ENCODE measurements at regions not wholly inside any gene's neighbourhood (a gene's known extent, or its start where the extent isn't known, plus 50 kb on each side); places are given as distances from the start of the nearest gene placed in this dataset.
"Not testable (repeated sequence)": the region's sequence is repeated elsewhere in the genome, so short reads cannot be mapped to it uniquely, and the experiment has no call there.

GRCh38 chr6:23663096-23663495 lies 462.9 kb upstream of the NRSN1 start:
- peaks cover 0 to 18% (median 3%) of the 10 kb centered on the region in 11 donors for H3K9me3 ChIP-seq
- no peak for ATAC-seq

GRCh38 chr6:23663652-23664051 lies 462.4 kb upstream of the NRSN1 start:
- DNase-seq: no peak
- TF ChIP-seq CTCF (IDR thresholded peaks at IDR 0.05): no peak
- H3K27me3 ChIP-seq: no peaks in the 10 kb centered on the region
- intact Hi-C loops (cut with DNase I): no loop called here
- no peak for ATAC-seq
- WGBS, 2 donors: 75 to 84% methylated on average over 1 of the region's 1 CpG
- H3K4me3 ChIP-seq: no peak overlapping the region
- H3K36me3 ChIP-seq: no peaks in the 10 kb centered on the region
- H3K4me1 ChIP-seq: no peaks in the 10 kb centered on the region
- peaks cover 0 to 23% (median 8%) of the 10 kb centered on the region in 11 donors for H3K9me3 ChIP-seq
- no peak overlapping the region for H3K27ac ChIP-seq

More at GRCh38 chr6:23663096-23663495, 462.9 kb upstream of the NRSN1 start:
- no peak for DNase-seq
- WGBS, 2 donors: 68 to 84% methylated on average over 3 of the region's 3 CpGs
- intact Hi-C loops (cut with DNase I): no loop called here
- no peak for TF ChIP-seq CTCF (IDR thresholded peaks at IDR 0.05)
- no peaks in the 10 kb centered on the region for H3K4me1 ChIP-seq
- H3K4me3 ChIP-seq: no peak overlapping the region
- H3K27me3 ChIP-seq: no peaks in the 10 kb centered on the region
- H3K27ac ChIP-seq: no peak overlapping the region
- H3K36me3 ChIP-seq: no peaks in the 10 kb centered on the region

- H3K4me1 ChIP-seq; H3K36me3 ChIP-seq; H3K27me3 ChIP-seq; H3K4me3 ChIP-seq; intact Hi-C loops (cut with DNase I); DNase-seq; H3K27ac ChIP-seq; ATAC-seq: not testable (repeated sequence)
- peaks cover 0 to 44% (median 8%) of the 10 kb centered on the region in 11 donors for H3K9me3 ChIP-seq
- WGBS, 2 donors: 92% methylated on average over 6 of the region's 6 CpGs
These were observed 460.1 kb upstream of the NRSN1 start for GRCh38 chr6:23665911-23666310.

GRCh38 chr6:23672737-23673136 lies 453.3 kb upstream of the NRSN1 start:
- WGBS, 2 donors: 89 to 91% methylated on average over 5 of the region's 5 CpGs
- Histone ChIP-seq H3K4me3 (no peak overlapping the region), H3K9me3 (peaks cover 0 to 89% (median 35%) of the 10 kb centered on the region in 11 donors), H3K27ac (no peak overlapping the region), H3K27me3 (no peaks in the 10 kb centered on the region), H3K4me1 (no peaks in the 10 kb centered on the region), H3K36me3 (no peaks in the 10 kb centered on the region)
- no peak for ATAC-seq
- intact Hi-C loops (cut with DNase I): no loop called here
- no peak for TF ChIP-seq CTCF (IDR thresholded peaks at IDR 0.05)
- no peak for DNase-seq

GRCh38 chr6:23678626-23679025 lies 447.4 kb upstream of the NRSN1 start:
- H3K4me1 ChIP-seq: no peaks in the 10 kb centered on the region
- no peak overlapping the region for H3K4me3 ChIP-seq
- DNase-seq: no peak
- 75 to 98% methylated on average over 3 of the region's 3 CpGs for WGBS, 2 donors
- H3K27me3 ChIP-seq: no peaks in the 10 kb centered on the region
- no peak for TF ChIP-seq CTCF (IDR thresholded peaks at IDR 0.05)
- no peak for ATAC-seq
- intact Hi-C loops (cut with DNase I): no loop called here
- no peak overlapping the region for H3K27ac ChIP-seq
- peaks cover 0 to 33% (median 14%) of the 10 kb centered on the region in 11 donors for H3K9me3 ChIP-seq
- no peaks in the 10 kb centered on the region for H3K36me3 ChIP-seq
